Ishikawa (cell line): ENCODE measurements at regions not wholly inside any gene's neighbourhood (a gene's known extent, or its start where the extent isn't known, plus 50 kb on each side); places are given as distances from the start of the nearest gene placed in this dataset.

ENCODE experiments used
- CEBPB ChIP-seq: IDR thresholded peaks from 2 replicates; pipeline ENCODE4 v1.6.1; 2012
- CREB1 ChIP-seq: IDR thresholded peaks from 2 replicates; pipeline ENCODE4 v1.6.1; 2012; ENCODE audit warnings: low read depth
- EGR1 ChIP-seq: IDR thresholded peaks from 2 replicates; pipeline ENCODE4 v1.6.1; 2012
- EP300 ChIP-seq: IDR thresholded peaks from 2 replicates; pipeline ENCODE4 v1.6.1; 2012; ENCODE audit warnings: borderline replicate concordance
- FOXM1 ChIP-seq: IDR thresholded peaks from 2 replicates; pipeline ENCODE4 v1.6.1; 2012; ENCODE audit warnings: low read depth, borderline replicate concordance
- NFIC ChIP-seq: IDR thresholded peaks from 2 replicates; pipeline ENCODE4 v1.6.1; 2012
- RAD21 ChIP-seq: IDR thresholded peaks from 2 replicates; pipeline ENCODE4 v1.6.1; 2012; ENCODE audit warnings: low read depth
- TAF1 ChIP-seq: IDR thresholded peaks from 2 replicates; pipeline ENCODE4 v1.6.1; 2012; ENCODE audit warnings: low read depth, mild to moderate bottlenecking
- TCF12 ChIP-seq: IDR thresholded peaks from 2 replicates; pipeline ENCODE4 v1.6.1; 2012; ENCODE audit warnings: low read depth
- TEAD4 ChIP-seq: IDR thresholded peaks from 2 replicates; pipeline ENCODE4 v1.6.1; 2012
- USF1 ChIP-seq: IDR thresholded peaks from 2 replicates; pipeline ENCODE4 v1.6.1; 2012
- YY1 ChIP-seq: IDR thresholded peaks from 2 replicates; pipeline ENCODE4 v1.6.1; 2012; ENCODE audit warnings: low read depth
- ZBTB7A ChIP-seq: IDR thresholded peaks from 2 replicates; pipeline ENCODE4 v1.6.1; 2012; ENCODE audit warnings: low read depth
- TF ChIP-seq, protein P1 (sequence below): IDR thresholded peaks from 2 replicates; pipeline ENCODE4 v1.6.1; 2012; ENCODE audit warnings: low read depth, mild to moderate bottlenecking
- TF ChIP-seq, protein P2 (sequence below): IDR thresholded peaks from 2 replicates; pipeline ENCODE4 v1.6.1; 2012

DNA sequence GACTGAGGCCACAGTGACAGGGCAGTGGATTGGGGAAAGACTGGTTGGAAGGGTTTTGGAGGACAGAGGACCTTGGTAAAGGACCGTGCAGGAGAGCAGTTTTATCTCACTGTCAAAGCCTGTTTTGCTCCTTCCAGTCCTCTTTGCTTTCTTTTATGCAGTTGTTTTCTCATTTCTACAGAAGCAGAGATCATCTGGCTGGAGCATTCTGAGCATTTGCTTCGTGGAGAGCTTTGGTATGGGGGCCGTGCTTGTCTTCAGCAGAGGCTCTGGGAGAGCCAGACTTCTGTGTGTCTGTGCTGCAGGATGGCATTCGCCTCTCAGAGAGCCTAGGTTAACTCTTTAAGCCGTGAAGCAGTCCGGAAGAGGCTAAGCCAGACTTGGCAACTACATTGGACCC is 171.8 kb upstream of the TUT7 start:
- no peak for TF ChIP-seq USF1
- TF ChIP-seq RAD21, result no peak
- TF ChIP-seq NFIC, result no peak
- TF ChIP-seq, protein P1, sequence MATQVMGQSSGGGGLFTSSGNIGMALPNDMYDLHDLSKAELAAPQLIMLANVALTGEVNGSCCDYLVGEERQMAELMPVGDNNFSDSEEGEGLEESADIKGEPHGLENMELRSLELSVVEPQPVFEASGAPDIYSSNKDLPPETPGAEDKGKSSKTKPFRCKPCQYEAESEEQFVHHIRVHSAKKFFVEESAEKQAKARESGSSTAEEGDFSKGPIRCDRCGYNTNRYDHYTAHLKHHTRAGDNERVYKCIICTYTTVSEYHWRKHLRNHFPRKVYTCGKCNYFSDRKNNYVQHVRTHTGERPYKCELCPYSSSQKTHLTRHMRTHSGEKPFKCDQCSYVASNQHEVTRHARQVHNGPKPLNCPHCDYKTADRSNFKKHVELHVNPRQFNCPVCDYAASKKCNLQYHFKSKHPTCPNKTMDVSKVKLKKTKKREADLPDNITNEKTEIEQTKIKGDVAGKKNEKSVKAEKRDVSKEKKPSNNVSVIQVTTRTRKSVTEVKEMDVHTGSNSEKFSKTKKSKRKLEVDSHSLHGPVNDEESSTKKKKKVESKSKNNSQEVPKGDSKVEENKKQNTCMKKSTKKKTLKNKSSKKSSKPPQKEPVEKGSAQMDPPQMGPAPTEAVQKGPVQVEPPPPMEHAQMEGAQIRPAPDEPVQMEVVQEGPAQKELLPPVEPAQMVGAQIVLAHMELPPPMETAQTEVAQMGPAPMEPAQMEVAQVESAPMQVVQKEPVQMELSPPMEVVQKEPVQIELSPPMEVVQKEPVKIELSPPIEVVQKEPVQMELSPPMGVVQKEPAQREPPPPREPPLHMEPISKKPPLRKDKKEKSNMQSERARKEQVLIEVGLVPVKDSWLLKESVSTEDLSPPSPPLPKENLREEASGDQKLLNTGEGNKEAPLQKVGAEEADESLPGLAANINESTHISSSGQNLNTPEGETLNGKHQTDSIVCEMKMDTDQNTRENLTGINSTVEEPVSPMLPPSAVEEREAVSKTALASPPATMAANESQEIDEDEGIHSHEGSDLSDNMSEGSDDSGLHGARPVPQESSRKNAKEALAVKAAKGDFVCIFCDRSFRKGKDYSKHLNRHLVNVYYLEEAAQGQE, result no peak
- no peak for TF ChIP-seq TCF12
- TF ChIP-seq CREB1, result no peak
- TF ChIP-seq EP300, result no peak
- TF ChIP-seq TEAD4, result no peak

DNA sequence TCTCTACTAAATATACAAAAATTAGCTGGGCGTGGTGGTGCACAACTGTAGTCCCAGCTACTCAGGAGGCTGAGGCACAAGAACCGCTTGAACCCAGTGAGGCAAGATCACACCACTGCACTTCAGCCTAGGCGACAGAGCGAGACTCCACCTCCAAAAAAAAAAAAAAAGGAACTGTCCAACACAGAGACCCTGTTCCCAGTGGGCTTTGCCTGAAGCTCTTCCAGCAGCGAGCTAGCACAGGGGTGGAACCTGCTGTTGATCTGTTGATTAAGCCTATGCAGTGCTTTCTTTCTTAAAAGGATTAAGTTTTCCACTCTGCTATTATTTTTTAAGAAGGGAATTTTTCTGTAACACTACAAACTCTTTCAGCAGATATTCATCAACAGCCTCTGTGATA is 171.0 kb upstream of the TUT7 start:
- no peak for TF ChIP-seq USF1
- no peak for TF ChIP-seq FOXM1
- TF ChIP-seq, protein P1, result peak; percentile 54

GRCh38 chr9:86521977-86522376 is 167.8 kb upstream of the TUT7 start:
- TF ChIP-seq CEBPB, result no peak
- TF ChIP-seq CREB1, result no peak
- no peak for TF ChIP-seq NFIC
- no peak for TF ChIP-seq FOXM1
- TF ChIP-seq USF1, result no peak
- no peak for TF ChIP-seq TAF1
- TF ChIP-seq YY1, result no peak
- TF ChIP-seq ZBTB7A, result no peak
- TF ChIP-seq, protein P2, sequence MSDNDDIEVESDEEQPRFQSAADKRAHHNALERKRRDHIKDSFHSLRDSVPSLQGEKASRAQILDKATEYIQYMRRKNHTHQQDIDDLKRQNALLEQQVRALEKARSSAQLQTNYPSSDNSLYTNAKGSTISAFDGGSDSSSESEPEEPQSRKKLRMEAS, result no peak
- no peak for TF ChIP-seq RAD21
- TF ChIP-seq TEAD4, result no peak
- TF ChIP-seq TCF12, result no peak
- TF ChIP-seq, protein P1, result no peak
- no peak for TF ChIP-seq EP300
- no peak for TF ChIP-seq EGR1

DNA sequence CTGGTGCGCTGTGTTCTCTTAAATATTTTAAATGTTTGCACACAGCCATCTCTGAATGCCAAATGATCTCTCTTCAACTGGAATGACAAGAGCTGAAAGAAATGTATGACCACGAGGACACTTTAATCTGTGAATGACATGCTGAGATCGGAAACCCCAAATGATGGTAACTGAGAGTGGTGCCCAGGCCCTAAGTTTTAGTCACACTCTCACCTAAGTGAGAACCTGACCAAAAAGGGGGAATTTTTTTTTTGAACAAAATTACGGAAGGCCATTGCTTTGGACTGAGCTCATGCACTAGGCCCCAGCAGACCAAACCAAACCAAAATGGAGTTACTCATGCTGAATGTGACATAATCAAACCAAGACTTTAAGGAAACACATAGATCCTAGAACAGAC is 167.1 kb upstream of the TUT7 start:
- TF ChIP-seq TCF12 (no peak), TAF1 (no peak), CEBPB (no peak), FOXM1 (no peak), TEAD4 (no peak), YY1 (no peak), EGR1 (no peak), ZBTB7A (no peak), EP300 (no peak), USF1 (no peak), NFIC (no peak)
- TF ChIP-seq, protein P2, result no peak
